Small intestine (tissue), 7 donors: ENCODE measurements at regions not wholly inside any gene's neighbourhood (a gene's known extent, or its start where the extent isn't known, plus 50 kb on each side); places are given as distances from the start of the nearest gene placed in this dataset.

ENCODE experiments used
- DNase-seq, 2 donors: peaks; one replicate each; pipeline versions ENCODE4 v3.0.0 to v3.0.0-alpha.2; 2013
- FAIRE-seq: peaks from 2 replicates; lab custom pipeline; 2012; peaks lifted over from hg19 to GRCh38; lab: Jason Lieb, UNC
- H3K27ac ChIP-seq, 3 donors: one replicate each; pipeline ENCODE4 v1.5.1; 2013; ENCODE audit warnings: low read length in 2 of 3, mild to moderate bottlenecking in 2 of 3, control low read depth in 1 of 3, inconsistent platforms in 1 of 3, low read depth in 1 of 3, moderate library complexity in 1 of 3
- H3K27me3 ChIP-seq, 3 donors: one replicate each; pipeline ENCODE4 v1.6.1; 2013; ENCODE audit warnings: low read length in 3 of 3, inconsistent platforms in 1 of 3; ENCODE audit not compliant: control insufficient read depth in 3 of 3, insufficient read depth in 3 of 3
- H3K36me3 ChIP-seq, 3 donors: one replicate each; pipeline ENCODE4 v1.6.1; 2013; ENCODE audit warnings: low read length in 3 of 3, inconsistent platforms in 1 of 3, low read depth in 1 of 3, mild to moderate bottlenecking in 1 of 3, moderate library complexity in 1 of 3; ENCODE audit not compliant: control insufficient read depth in 3 of 3, insufficient read depth in 2 of 3
- H3K4me1 ChIP-seq, 3 donors: one replicate each; pipeline ENCODE4 v1.6.1; 2013; ENCODE audit warnings: low read length in 2 of 3, inconsistent platforms in 1 of 3, low read depth in 1 of 3, mild to moderate bottlenecking in 1 of 3, moderate library complexity in 1 of 3; ENCODE audit not compliant: control insufficient read depth in 3 of 3, insufficient read depth in 2 of 3
- H3K4me3 ChIP-seq, 3 donors: one replicate each; pipeline ENCODE4 v1.5.1; 2013; ENCODE audit warnings: low read length in 3 of 3, control low read depth in 1 of 3, inconsistent platforms in 1 of 3, low read depth in 1 of 3, mild to moderate bottlenecking in 1 of 3, moderate library complexity in 1 of 3
- H3K9me3 ChIP-seq, 2 donors: one replicate each; pipeline ENCODE4 v1.6.1; 2013; ENCODE audit warnings: low read depth in 1 of 2, low read length in 1 of 2; ENCODE audit not compliant: control insufficient read depth in 2 of 2, insufficient read depth in 1 of 2
- WGBS, 3 donors: extraction: QIAGEN DNeasy Blood & Tissue Kit; methylation state at CpG; one replicate each; pipeline ENCODE4 v1.1.7; 2013; 5-methylcytosine and 5-hydroxymethylcytosine counted together
- donor health status: healthy with polysubstance abuse.
- donor health status: control.
- donor health status: control.
- donor health status: Bipolar disorder and iron deficiency.
- donor health status: healthy.

GRCh38 chr5:101163088-101163487 lies 260.0 kb upstream of the ST8SIA4 start:
- WGBS, 3 donors: 71 to 79% (median 79%) methylated on average over 4 of the region's 4 CpGs

GRCh38 chr5:101160002-101160401 lies 256.9 kb upstream of the ST8SIA4 start:
- DNase-seq: no peak
- WGBS, 3 donors: 13 to 31% (median 28%) methylated on average over 1 of the region's 1 CpG

More at GRCh38 chr5:101163088-101163487, 260.0 kb upstream of the ST8SIA4 start:
- no peak overlapping the region for H3K4me3 ChIP-seq
- peaks cover 0 to 3% of the 10 kb centered on the region in 2 donors for H3K9me3 ChIP-seq
- no peak for DNase-seq
- no peak overlapping the region for H3K27ac ChIP-seq
- no peak for FAIRE-seq
- no peaks in the 10 kb centered on the region for H3K36me3 ChIP-seq
- no peaks in the 10 kb centered on the region for H3K4me1 ChIP-seq
- no peaks in the 10 kb centered on the region for H3K27me3 ChIP-seq

GRCh38 chr5:101159006-101159405 lies 255.9 kb upstream of the ST8SIA4 start:
- WGBS, 3 donors: 72 to 81% (median 78%) methylated on average over 2 of the region's 2 CpGs
- FAIRE-seq: no peak
- no peaks in the 10 kb centered on the region for H3K27me3 ChIP-seq
- no peak for DNase-seq
- no peaks in the 10 kb centered on the region for H3K36me3 ChIP-seq
- peaks cover 0 to 7% of the 10 kb centered on the region in 2 donors for H3K9me3 ChIP-seq
- H3K4me1 ChIP-seq: no peaks in the 10 kb centered on the region
- H3K4me3 ChIP-seq: no peak overlapping the region
- H3K27ac ChIP-seq: no peak overlapping the region

More at GRCh38 chr5:101160002-101160401, 256.9 kb upstream of the ST8SIA4 start:
- Histone ChIP-seq H3K36me3 (no peaks in the 10 kb centered on the region), H3K4me3 (no peak overlapping the region), H3K27me3 (no peaks in the 10 kb centered on the region), H3K4me1 (no peaks in the 10 kb centered on the region), H3K9me3 (peaks cover 0 to 7% of the 10 kb centered on the region in 2 donors), H3K27ac (no peak overlapping the region)
- no peak for FAIRE-seq

GRCh38 chr5:101153526-101153925 lies 250.4 kb upstream of the ST8SIA4 start:
- Histone ChIP-seq H3K9me3 (peaks cover 0 to 5% of the 10 kb centered on the region in 2 donors), H3K27ac (no peak overlapping the region), H3K4me1 (no peaks in the 10 kb centered on the region), H3K4me3 (no peak overlapping the region), H3K27me3 (no peaks in the 10 kb centered on the region), H3K36me3 (no peaks in the 10 kb centered on the region)
- 22 to 80% (median 29%) methylated on average over 1 of the region's 1 CpG for WGBS, 3 donors
- no peak for FAIRE-seq
- no peak for DNase-seq

GRCh38 chr5:101143526-101143925 lies 240.4 kb upstream of the ST8SIA4 start:
- Histone ChIP-seq H3K4me3 (no peak overlapping the region), H3K27ac (no peak overlapping the region), H3K9me3 (no peaks in the 10 kb centered on the region), H3K4me1 (no peaks in the 10 kb centered on the region), H3K36me3 (no peaks in the 10 kb centered on the region), H3K27me3 (no peaks in the 10 kb centered on the region)
- no peak for DNase-seq
- FAIRE-seq: no peak

GRCh38 chr5:101142102-101142501 lies 239.0 kb upstream of the ST8SIA4 start:
- Histone ChIP-seq H3K27me3 (no peaks in the 10 kb centered on the region), H3K4me3 (no peak overlapping the region), H3K9me3 (no peaks in the 10 kb centered on the region), H3K27ac (no peak overlapping the region), H3K4me1 (no peaks in the 10 kb centered on the region), H3K36me3 (no peaks in the 10 kb centered on the region)
- no peak for DNase-seq
- WGBS, 3 donors: 83 to 92% (median 89%) methylated on average over 3 of the region's 3 CpGs
- no peak for FAIRE-seq

- WGBS, 3 donors: 36 to 56% (median 44%) methylated on average over 3 of the region's 3 CpGs
- H3K27ac ChIP-seq: no peak overlapping the region
- no peaks in the 10 kb centered on the region for H3K9me3 ChIP-seq
- no peak for FAIRE-seq
- DNase-seq: no peak
- no peaks in the 10 kb centered on the region for H3K36me3 ChIP-seq
- no peaks in the 10 kb centered on the region for H3K4me1 ChIP-seq
- no peaks in the 10 kb centered on the region for H3K27me3 ChIP-seq
- no peak overlapping the region for H3K4me3 ChIP-seq
Observed at GRCh38 chr5:101136454-101136853, 233.4 kb upstream of the ST8SIA4 start.

GRCh38 chr5:101123363-101123762 lies 220.3 kb upstream of the ST8SIA4 start:
- H3K4me3 ChIP-seq: no peak overlapping the region
- no peaks in the 10 kb centered on the region for H3K4me1 ChIP-seq
- H3K27ac ChIP-seq: no peak overlapping the region
- H3K9me3 ChIP-seq: no peaks in the 10 kb centered on the region
- DNase-seq (no peak), FAIRE-seq (no peak)
- 88 to 92% (median 91%) methylated on average over 2 of the region's 2 CpGs for WGBS, 3 donors
- no peaks in the 10 kb centered on the region for H3K36me3 ChIP-seq
- H3K27me3 ChIP-seq: no peaks in the 10 kb centered on the region

GRCh38 chr5:101112645-101113044 lies 209.6 kb upstream of the ST8SIA4 start:
- H3K27me3 ChIP-seq: no peaks in the 10 kb centered on the region
- FAIRE-seq (no peak), DNase-seq (no peak)
- no peaks in the 10 kb centered on the region for H3K36me3 ChIP-seq
- H3K4me3 ChIP-seq: no peak overlapping the region
- no peak overlapping the region for H3K27ac ChIP-seq
- no peaks in the 10 kb centered on the region for H3K4me1 ChIP-seq
- no peaks in the 10 kb centered on the region for H3K9me3 ChIP-seq
